ENCODE measurements at regions not wholly inside any gene's neighbourhood (a gene's known extent, or its start where the extent isn't known, plus 50 kb on each side); places are given as distances from the start of the nearest gene placed in this dataset.
"Not testable (repeated sequence)": the region's sequence is repeated elsewhere in the genome, so short reads cannot be mapped to it uniquely, and the experiment has no call there.

- DNase-seq, result no peak
These were observed 166.0 kb upstream of the HAND2 start for GRCh38 chr4:173696011-173696410.

DNA sequence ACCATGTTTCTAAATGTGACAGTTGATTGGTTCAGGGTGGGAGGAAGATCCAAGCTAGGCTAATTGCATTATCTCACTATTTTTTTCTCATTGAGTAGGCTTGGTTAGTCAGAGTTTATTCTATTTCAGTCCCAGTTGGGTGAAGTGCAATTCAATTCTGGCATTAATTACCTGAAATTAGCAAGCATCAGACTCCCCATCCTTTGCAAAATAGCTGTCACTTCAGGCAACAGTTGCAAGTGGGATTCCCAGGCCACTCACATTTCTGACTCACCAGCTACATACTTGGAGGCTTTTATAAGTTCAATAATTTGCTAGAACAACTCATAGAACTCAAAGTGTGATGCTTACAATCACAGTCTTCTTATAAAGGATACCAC, 155.8 kb upstream of the HAND2 start:
- DNase-seq, result no peak

DNA sequence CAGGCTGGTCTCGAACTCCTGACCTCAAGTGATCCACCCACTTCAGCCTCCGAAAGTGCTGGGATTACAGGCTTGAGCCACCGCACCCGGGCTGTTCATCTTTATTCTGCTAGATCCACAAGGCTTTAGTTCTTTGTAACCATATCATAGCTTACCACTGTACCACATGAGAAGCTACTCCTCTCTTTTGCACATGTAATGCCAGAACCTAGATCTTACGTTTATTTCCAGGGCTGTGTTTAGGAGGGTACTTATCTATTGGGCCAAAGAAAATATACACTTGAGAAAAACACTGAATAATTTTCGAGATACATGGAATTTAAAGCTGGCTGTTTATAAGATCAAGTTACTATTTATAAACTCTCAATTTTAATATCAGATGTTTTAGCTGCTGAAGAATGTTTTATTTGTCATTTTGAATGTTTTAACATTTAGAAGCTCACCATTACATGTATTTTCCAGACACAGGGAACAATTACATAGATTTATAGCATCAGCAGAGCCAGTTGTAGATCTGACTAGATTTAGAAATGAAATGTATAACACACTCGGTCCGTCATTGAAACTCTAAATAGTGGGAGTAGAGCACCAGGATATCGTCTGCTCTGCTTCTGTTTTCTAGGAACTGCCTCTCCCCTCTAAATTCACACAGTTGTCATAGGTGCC, 155.3 kb upstream of the HAND2 start:
- DNase-seq, result no peak

DNA sequence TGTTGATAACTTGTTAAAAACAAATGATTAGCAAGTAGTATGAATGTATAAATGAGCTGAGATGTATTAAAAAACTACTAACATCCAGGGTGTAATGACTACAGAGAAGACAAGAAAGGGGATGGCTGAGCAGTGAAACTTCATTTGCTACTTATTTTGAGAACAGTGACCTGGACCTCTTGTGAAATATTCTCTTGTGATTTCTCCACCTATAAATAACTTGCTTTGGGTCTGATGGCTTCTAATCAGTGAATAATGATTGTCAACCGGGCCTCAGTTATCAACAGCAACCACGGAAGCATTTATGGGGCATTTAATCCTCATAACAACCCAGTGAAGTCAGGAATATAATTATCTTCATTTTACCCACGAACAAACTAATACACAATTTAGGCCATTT, 154.2 kb upstream of the HAND2 start:
- no peak for DNase-seq

- no peak for DNase-seq
These were observed 152.6 kb upstream of the HAND2 start for GRCh38 chr4:173682609-173683008.

DNA sequence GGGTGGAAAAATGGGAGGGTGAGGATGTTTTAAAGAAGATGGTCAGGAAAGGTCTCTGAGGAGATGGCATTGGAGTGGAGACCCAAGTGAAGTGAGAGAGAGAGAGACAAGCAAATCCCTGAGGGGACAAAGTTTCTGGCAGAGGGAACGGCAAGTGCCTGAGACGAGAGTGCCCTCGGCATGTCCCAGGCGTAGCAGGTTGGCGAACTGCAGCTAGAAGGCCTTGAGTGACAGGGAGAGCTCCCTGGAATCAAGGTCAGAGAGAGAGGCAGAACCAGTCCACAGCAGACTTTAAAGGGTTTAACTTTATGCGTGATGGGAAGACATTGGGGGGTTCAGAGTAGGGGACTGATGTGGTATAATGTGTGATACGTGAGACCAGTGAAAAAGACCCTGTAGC, 150.2 kb upstream of the HAND2 start:
- DNase-seq, result no peak

GRCh38 chr4:173675446-173675845, 145.4 kb upstream of the HAND2 start:
- no peak for DNase-seq

DNA sequence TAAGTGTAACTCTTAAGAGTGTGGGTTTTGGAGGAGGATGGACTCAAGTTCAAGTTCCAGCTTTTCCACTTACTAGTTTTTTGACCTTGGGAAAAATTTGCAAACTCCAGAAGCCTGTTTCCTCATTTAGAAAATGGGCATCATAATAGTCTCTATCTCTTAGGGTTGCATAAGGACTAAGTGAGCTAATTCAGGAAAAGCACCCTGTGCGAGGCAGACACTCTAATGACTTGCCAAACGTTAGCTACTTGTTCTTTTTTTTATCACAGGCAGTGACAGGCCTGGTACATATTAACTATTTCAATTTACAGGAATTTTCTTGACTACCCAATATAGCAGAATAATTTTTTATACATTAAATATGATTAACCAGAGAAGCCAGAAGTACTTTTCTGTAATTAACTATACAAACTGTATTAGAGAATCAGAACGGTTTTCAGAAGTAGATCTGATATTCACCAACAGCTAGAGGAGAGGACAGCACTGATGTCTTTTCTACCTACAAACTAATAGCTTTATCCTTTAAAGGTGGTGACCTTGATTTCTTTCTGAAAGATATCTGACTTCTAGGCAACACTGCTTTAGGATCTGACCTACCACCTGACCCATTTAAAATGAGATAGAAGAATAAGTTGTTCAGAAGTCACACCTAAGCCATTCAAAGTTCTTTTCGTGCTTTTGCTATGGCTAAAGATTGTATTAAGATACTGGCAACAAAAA, 139.6 kb upstream of the HAND2 start:
- no peak for DNase-seq

DNA sequence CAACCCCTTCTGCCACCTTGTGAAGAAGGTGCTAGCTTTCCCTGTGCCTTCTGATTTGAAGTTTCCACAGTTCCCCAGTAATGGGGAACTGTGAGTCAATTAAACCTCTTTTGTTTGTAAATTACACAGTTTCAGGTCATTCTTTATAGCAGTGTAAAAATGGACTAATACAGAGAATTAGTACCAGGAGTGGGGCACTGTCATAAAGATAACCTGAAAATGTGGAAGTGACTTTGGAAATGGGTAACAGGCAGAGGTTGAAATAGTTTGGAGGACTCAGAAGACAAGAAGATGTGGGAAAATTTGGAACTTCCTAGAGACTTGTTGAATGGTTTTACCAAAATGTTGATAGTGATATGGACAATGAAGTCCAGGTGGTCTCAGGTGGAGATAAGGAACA, 131.0 kb upstream of the HAND2 start:
- DNase-seq, result no peak

GRCh38 chr4:173656898-173657297, 126.9 kb upstream of the HAND2 start:
- DNase-seq, result no peak

DNA sequence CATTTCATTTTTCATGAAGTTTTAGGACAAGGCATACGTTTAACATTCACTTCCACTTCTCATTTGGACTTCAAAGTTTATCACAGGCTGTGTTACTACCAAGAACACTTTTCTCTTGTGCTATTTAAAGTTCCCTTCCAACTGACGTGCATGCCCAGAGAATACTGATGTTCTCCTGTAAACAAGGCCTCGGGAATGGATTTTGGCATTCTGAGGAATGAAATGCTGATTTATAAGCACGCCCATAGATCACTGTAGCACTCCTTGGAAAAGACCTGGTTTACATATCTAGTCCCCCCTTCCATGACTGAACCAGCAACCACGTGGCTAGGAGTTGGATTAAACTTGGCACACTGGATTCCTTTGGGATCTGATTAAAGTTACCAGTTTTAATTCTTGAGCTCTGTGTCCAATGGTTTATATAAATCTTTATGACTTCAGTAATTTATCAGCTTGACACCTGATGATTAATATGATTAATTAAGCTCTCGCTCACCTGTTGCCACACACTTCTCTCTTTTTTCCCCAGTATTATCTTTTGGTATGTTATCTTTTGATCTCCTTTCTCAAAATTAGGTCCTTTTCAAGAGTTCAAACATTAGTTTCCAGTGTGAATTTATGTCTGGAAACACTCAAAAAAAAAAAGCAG, 122.4 kb upstream of the HAND2 start:
- DNase-seq, result no peak

GRCh38 chr4:173651651-173652282, 121.7 kb upstream of the HAND2 start:
- no peak for DNase-seq

DNA sequence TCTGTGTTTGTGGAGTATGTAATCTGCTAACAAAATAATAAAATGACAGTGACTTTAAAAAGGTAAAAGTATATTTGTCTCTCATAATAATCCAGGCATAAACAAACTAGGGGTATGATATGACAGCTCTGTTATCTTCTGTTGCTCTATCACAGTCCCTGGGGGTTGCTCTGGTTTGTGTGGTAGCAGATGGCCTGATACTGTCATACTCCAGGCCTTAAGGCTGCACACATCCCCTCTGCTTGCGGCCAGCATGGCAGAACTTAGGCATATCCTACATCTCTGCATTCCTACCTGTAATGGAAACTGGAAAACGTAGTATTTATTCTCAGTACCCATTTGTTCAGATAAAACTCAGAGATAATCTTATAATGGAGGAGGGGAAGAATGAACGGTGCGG, 117.9 kb upstream of the HAND2 start:
- no peak for DNase-seq

DNA sequence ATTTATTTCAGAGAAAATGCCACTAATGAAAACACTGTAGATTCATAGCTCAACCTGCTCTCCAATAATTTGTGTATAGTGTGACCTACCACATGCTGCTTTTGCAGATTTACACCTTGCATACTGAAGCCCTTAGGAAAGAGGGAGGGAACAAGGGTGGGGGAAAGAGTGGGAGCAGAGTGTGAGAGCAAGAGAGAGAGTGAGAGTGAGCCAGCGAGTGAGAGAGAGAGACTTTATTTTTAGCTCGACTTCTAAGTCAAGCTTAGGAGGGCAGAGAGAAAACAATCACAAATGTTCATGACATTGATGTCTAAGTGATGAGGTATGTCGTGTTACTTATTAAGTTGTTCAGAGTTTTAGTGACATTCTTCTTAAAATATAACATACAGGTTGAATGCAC, 112.5 kb upstream of the HAND2 start:
- no peak for DNase-seq

DNA sequence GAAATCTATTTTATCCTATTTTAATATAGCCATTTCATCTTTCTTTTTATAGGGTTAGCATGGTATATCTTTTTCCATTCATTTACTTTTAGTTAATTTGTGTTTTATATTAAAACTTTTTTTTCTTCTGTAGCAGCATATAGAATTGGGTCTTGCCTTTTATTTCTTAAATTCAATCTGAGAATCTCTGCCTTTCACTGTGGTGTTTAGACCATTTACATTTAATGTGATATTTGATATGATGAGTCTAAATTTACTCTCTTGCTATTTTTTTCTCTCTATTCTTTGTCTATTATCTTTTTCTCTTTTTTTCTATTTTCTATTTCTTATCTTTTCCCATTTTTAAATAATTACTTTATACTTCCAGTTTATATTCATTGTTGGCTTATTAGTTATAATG, 105.4 kb upstream of the HAND2 start:
- DNase-seq, result no peak

DNA sequence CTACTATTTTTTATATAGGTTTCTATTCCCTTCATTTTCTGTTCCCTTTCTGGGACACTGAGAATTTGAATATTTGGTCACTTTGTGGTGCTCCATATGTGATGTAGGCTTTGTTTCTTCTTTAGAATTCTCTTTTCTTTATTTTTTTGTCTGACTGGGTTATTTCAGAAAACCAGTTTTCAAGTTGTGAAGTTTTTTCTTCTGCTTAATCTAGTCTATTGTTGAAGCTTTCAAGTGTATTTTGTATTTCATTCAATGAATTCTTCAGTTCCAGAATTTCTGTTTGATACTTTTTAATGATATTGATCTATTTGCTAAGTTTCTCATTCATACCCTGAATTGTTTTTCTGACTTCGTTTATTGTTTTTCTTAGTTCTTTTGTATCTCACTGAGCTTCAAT, 96.2 kb upstream of the HAND2 start:
- DNase-seq, result no peak

GRCh38 chr4:173618648-173619047, 88.6 kb upstream of the HAND2 start:
- DNase-seq, result not testable (repeated sequence)

DNA sequence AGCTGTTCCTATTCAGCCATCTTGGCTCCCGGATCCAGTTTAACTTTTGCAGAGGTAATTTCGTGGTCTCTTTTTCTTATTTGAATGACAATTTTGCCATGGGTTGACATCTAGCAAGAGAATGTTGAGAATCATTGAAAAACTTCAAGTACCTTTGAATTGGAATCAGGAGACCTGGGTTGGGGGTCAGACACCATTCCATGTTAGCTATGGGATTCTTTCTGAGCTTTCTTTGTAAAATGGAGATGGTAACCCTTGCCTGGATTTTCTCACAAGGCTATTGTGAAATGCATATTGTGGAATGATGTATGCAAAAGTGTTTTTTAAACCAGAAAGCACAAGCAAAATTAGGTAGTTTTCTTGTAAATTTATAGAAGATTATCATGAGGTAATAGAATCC, 79.1 kb upstream of the HAND2 start:
- no peak for DNase-seq

DNA sequence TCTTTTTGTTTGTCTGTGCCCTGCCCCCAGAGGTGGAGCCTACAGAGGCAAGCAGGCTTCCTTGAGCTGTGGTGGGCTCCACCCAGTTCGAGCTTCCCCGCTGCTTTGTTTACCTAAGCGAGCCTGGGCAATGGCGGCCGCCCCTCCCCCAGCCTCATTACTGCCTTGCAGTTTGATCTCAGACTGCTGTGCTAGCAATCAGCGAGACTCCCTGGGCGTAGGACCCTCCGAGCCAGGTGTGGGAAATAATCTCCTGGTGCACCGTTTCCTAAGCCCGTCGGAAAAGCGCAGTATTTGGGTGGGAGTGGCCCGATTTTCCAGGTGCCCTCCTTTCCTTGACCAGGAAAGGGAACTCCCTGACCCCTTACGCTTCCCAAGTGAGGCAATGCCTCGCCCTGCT, 78.6 kb upstream of the HAND2 start:
- DNase-seq, result not testable (repeated sequence)

DNA sequence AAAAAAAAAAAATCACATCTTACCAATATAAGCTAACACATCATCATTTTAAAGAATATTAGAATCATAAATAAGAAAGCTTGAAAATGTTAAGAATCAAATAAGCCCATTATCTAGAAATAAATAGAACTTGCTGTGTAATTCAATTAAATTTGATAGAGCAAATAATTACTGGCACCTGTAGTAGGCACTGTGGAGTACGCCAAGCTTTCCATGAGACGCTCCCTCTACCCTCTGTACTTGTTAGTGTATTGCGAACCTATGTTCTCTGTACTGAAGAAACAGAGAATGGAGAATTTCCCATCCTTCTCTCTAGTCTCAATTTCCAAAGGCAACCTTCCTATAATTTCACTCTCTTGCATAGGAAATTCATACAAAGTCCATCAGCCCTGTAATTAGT, 61.7 kb upstream of the HAND2 start:
- no peak for DNase-seq

DNA sequence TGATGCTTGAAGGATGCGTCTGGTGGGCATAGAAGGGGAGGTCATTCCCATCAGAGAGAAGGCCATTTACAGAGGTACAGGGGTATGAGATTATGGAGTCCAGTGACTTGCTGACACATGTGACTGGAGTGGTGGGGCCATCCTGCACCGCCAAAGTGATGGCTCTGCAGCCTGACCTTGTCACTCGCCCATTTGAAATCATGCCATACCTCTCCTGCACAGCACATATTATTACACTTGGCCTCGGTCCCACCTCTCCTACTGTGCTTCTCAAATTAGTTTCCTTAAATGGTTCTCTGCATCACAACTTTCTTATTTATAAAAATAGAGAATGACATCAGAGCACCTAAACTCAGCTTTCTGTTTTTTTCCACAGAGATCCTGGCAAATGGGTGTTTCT, 60.7 kb upstream of the HAND2 start:
- DNase-seq, result no peak

- DNase-seq, result no peak
These were observed 56.0 kb upstream of the HAND2 start for GRCh38 chr4:173585876-173586572.

- no peak for DNase-seq
These were observed 54.5 kb upstream of the HAND2 start for GRCh38 chr4:173584506-173584905.
